ENCODE measurements at regions not wholly inside any gene's neighbourhood (a gene's known extent, or its start where the extent isn't known, plus 50 kb on each side); places are given as distances from the start of the nearest gene placed in this dataset.
"Not testable (repeated sequence)": the region's sequence is repeated elsewhere in the genome, so short reads cannot be mapped to it uniquely, and the experiment has no call there.

DNA sequence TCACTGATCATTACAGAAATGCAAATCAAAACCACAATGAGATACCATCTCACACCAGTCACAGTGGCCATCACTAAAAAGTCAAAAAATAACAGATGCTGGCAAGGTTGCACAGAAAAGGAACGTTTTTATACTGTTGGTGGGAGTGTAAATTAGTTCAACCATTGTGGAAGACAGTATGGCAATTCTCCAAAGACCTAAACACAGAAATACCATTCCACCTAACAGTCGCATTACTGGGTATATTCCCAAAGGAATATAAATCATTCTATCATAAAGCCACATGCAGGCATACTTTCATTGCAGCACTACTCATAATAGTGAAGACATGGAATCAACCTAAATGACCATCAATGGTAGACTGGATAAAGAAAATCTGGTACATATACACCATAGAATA, 83.2 kb upstream of the ARID5B start:
- POLR2A ChIA-PET (ENCODE audit: unreplicated experiment): interaction anchor here (0.6 kb wide), 1 partner anchor 248 kb away, joined by 5 read pairs; no protein-coding TSS in a partner anchor
- H2BK120ac ChIP-seq (ENCODE audit: low read depth, low read length); H4K20me1 ChIP-seq (ENCODE audit: insufficient read depth, low read length); H3K4me1 ChIP-seq (ENCODE audit: control insufficient read depth, insufficient read depth, low read length); H2AK9ac ChIP-seq (replicated peaks; ENCODE audit: low read depth, low read length, poor library complexity); BruUV-seq (replicated peaks); H2BK15ac ChIP-seq (ENCODE audit: low read depth, low read length); H3K56ac ChIP-seq (ENCODE audit: extremely low read depth, insufficient read depth, low read length); H2BK20ac ChIP-seq (ENCODE audit: low read depth, low read length); H3K4me3 ChIP-seq (ENCODE audit: insufficient read depth, low read depth, low read length); intact Hi-C loops (cut with micrococcal nuclease); H3K4ac ChIP-seq (ENCODE audit: low read depth, low read length); ATAC-seq (ENCODE audit: low read depth); H3K18ac ChIP-seq (ENCODE audit: low read depth, low read length); H2AFZ ChIP-seq (replicated peaks; ENCODE audit: low read length, poor library complexity); H3K27ac ChIP-seq (ENCODE audit: insufficient read depth, low read length); dilution Hi-C loops (cut with HindIII; ENCODE audit: low sequenced_read_pairs, unreplicated experiment); H3K23ac ChIP-seq (ENCODE audit: low read depth, low read length); H3K9me1 ChIP-seq (ENCODE audit: insufficient read depth, low read length); H3K36me3 ChIP-seq (ENCODE audit: control insufficient read depth, insufficient read depth, low read length); H3K27me3 ChIP-seq (ENCODE audit: control insufficient read depth, insufficient read depth, low read length); H4K5ac ChIP-seq (ENCODE audit: low read depth, low read length); H3K4me2 ChIP-seq (ENCODE audit: low read depth, low read length); H4K8ac ChIP-seq (ENCODE audit: low read depth in 2 of 2, low read length in 2 of 2); H4K91ac ChIP-seq (ENCODE audit: insufficient read depth, low read depth, low read length); H3K14ac ChIP-seq (replicated peaks; ENCODE audit: low read depth, low read length); H3K79me1 ChIP-seq (ENCODE audit: low read depth in 1 of 2, low read length in 2 of 2); DNase-seq; H2BK5ac ChIP-seq (ENCODE audit: low read depth, low read length, poor library complexity, severe bottlenecking); H3K9ac ChIP-seq (ENCODE audit: low read depth, low read length); in situ Hi-C loops (cut with MboI; ENCODE audit: low sequenced_read_pairs); H3K9me3 ChIP-seq (ENCODE audit: control insufficient read depth, insufficient read depth, low read length); H2AK5ac ChIP-seq (ENCODE audit: low read depth, low read length): not testable (repeated sequence)
- CTCF ChIA-PET: interaction anchor here (1.1 kb wide), 1 partner anchor 8 kb away, joined by 4 read pairs; no protein-coding TSS in a partner anchor
- no CpG with 5 or more reads among the region's 2 CpGs for WGBS, 2 experiments (ENCODE audit: extremely low coverage in 2 of 2, insufficient read length in 1 of 2)
